B cell (primary cell): ENCODE measurements at regions not wholly inside any gene's neighbourhood (a gene's known extent, or its start where the extent isn't known, plus 50 kb on each side); places are given as distances from the start of the nearest gene placed in this dataset.
"Not testable (repeated sequence)": the region's sequence is repeated elsewhere in the genome, so short reads cannot be mapped to it uniquely, and the experiment has no call there.

Experiments used
- ATAC-seq: fragments of 200-7000 bp; cut with Tn5 transposase; one replicate; pipeline ENCODE4 v1.10.0; 2021; ENCODE audit warnings: low read depth, mild to moderate bottlenecking, moderate number of reproducible peaks, moderate library complexity
- CTCF ChIA-PET: fragments of 350-600 bp; sonication (Branson Sonifier 250); formaldehyde crosslinking; loops from one replicate; lab custom pipeline; 2021; ENCODE audit warnings: antibody characterized with exemption, inconsistent platforms; lab: Charles Lee
- POLR2A ChIA-PET: fragments of 350-600 bp; sonication (Branson Sonifier 250); formaldehyde crosslinking; loops from one replicate; lab custom pipeline; 2021; ENCODE audit warnings: antibody characterized with exemption; lab: Charles Lee
- DNase-seq: peaks from one replicate; pipeline ENCODE4 v3.0.0; 2013
- H2AFZ ChIP-seq: 2 replicates; pipeline ENCODE4 v1.6.1; 2012; ENCODE audit warnings: mild to moderate bottlenecking, low read depth, low read length; ENCODE audit not compliant: insufficient read depth, poor library complexity, severe bottlenecking
- H3K27ac ChIP-seq, 2 donors: 1 replicate in 1 of 2; 2 replicates in 1 of 2; pipeline ENCODE4 v1.5.1; 2012 to 2013; ENCODE audit warnings: low read length in 2 of 2, mild to moderate bottlenecking in 2 of 2, moderate library complexity in 1 of 2
- H3K27me3 ChIP-seq, 4 experiments: fragments of 200-600 bp in 1 of 4; sonication (generic) in 1 of 4; replicated peaks in 1 of 4; 1 replicate in 2 of 4; 2 replicates in 2 of 4; pipeline versions ENCODE4 v1.6.1 to v1.7.0; 2013 to 2016; ENCODE audit warnings: low read length in 3 of 4, mild to moderate bottlenecking in 2 of 4, mixed read lengths in 1 of 4, moderate library complexity in 1 of 4; ENCODE audit not compliant: insufficient read depth in 4 of 4, control insufficient read depth in 3 of 4; ENCODE audit errors: control extremely low read depth in 1 of 4
- H3K36me3 ChIP-seq, 2 experiments: replicated peaks in 1 of 2; 1 replicate in 1 of 2; 2 replicates in 1 of 2; pipeline versions ENCODE4 v1.6.1 to v1.7.1; 2013; ENCODE audit warnings: low read length in 1 of 2; ENCODE audit not compliant: insufficient read depth in 2 of 2, control insufficient read depth in 1 of 2; ENCODE audit errors: control extremely low read depth in 1 of 2, extremely low read depth in 1 of 2
- H3K4me1 ChIP-seq, 2 donors: fragments of 200-600 bp in 1 of 2; sonication (generic) in 1 of 2; 1 replicate in 1 of 2; 2 replicates in 1 of 2; pipeline versions ENCODE4 v1.5.1 to v1.6.1; 2013 to 2017; ENCODE audit warnings: low read length in 2 of 2; ENCODE audit not compliant: control insufficient read depth in 2 of 2, insufficient read depth in 2 of 2
- H3K4me2 ChIP-seq: replicated peaks from 2 replicates; pipeline ENCODE3; 2012; ENCODE audit warnings: mild to moderate bottlenecking, low read depth, low read length; ENCODE audit not compliant: poor library complexity, severe bottlenecking
- H3K4me3 ChIP-seq, 5 experiments: fragments of 200-600 bp in 1 of 5; sonication (generic) in 1 of 5; 1 replicate in 3 of 5; 2 replicates in 2 of 5; pipeline versions ENCODE4 v1.5.1 to v1.7.0; 2011 to 2016; ENCODE audit warnings: low read length in 4 of 5, mild to moderate bottlenecking in 4 of 5, low read depth in 2 of 5, control low read depth in 1 of 5, moderate library complexity in 1 of 5; ENCODE audit not compliant: insufficient read depth in 1 of 5; ENCODE audit errors: control extremely low read depth in 1 of 5, extremely low read depth in 1 of 5
- H3K79me2 ChIP-seq: fragments of 200-600 bp; sonication (generic); one replicate; pipeline ENCODE4 v1.6.0; 2016; ENCODE audit warnings: low read length; ENCODE audit not compliant: control insufficient read depth, insufficient read depth
- H3K9ac ChIP-seq: fragments of 200-600 bp; sonication (generic); 2 replicates; pipeline ENCODE4 v1.6.1; 2017; ENCODE audit warnings: mild to moderate bottlenecking, low read length, moderate library complexity
- H3K9me3 ChIP-seq, 3 donors: one replicate each; pipeline versions ENCODE4 v1.6.1 to v1.7.1; 2013; ENCODE audit warnings: low read length in 2 of 3; ENCODE audit not compliant: control insufficient read depth in 2 of 3, insufficient read depth in 1 of 3; ENCODE audit errors: control extremely low read depth in 1 of 3
- H4K20me1 ChIP-seq: 2 replicates; pipeline ENCODE4 v1.6.0; 2012; ENCODE audit warnings: mild to moderate bottlenecking, low read length; ENCODE audit not compliant: insufficient read depth, control insufficient read depth, poor library complexity, severe bottlenecking
- H3K27ac Mint-ChIP-seq: one replicate; pipeline ENCODE4 v1.8.0; 2021; ENCODE audit warnings: mixed read lengths
- H3K27me3 Mint-ChIP-seq: one replicate; pipeline ENCODE4 v1.8.0; 2021; ENCODE audit warnings: mixed read lengths
- H3K4me1 Mint-ChIP-seq: one replicate; pipeline ENCODE4 v1.8.0; 2021; ENCODE audit warnings: mixed read lengths
- H3K4me3 Mint-ChIP-seq: one replicate; pipeline ENCODE4 v1.8.0; 2021; ENCODE audit warnings: mixed read lengths
- H3K9me3 Mint-ChIP-seq: one replicate; pipeline ENCODE4 v1.8.0; 2022; ENCODE audit warnings: mixed read lengths; ENCODE audit not compliant: insufficient read depth
- CTCF ChIP-seq: fragments of 200-600 bp; IDR thresholded peaks from one replicate; pipeline ENCODE4 v1.8.0; 2022; ENCODE audit warnings: antibody characterized with exemption, mild to moderate bottlenecking
- EZH2 ChIP-seq: IDR thresholded peaks from 2 replicates; pipeline ENCODE4 v1.6.1; 2012; ENCODE audit warnings: borderline replicate concordance, low read depth, mild to moderate bottlenecking, moderate library complexity, low read length; ENCODE audit not compliant: insufficient read depth, poor library complexity, severe bottlenecking
- WGBS: methylation state at CpG from one replicate; pipeline ENCODE4 v1.1.5; 2013; ENCODE audit warnings: missing lambda C conversion rate; ENCODE audit not compliant: insufficient coverage; 5-methylcytosine and 5-hydroxymethylcytosine counted together
- intact Hi-C: fragments of 100-400 bp; cut with micrococcal nuclease; formaldehyde crosslinking; loops from one replicate; pipeline ENCODE4 v1.10.0; 2022

GRCh38 chrX:148120151-148120550, 139.0 kb downstream of the FMR1NB start:
- TF ChIP-seq CTCF (no peak), EZH2 (no peak)
- CTCF ChIA-PET: no interaction called here
- no peaks in the 10 kb centered on the region for H3K36me3 ChIP-seq
- H3K9me3 ChIP-seq: peaks cover 0 to 3% (median 0%) of the 10 kb centered on the region in 3 donors
- no CpG with 5 or more reads among the region's 3 CpGs for WGBS
- ATAC-seq (no peak), DNase-seq (no peak)
- POLR2A ChIA-PET: no interaction called here
- H3K27ac ChIP-seq: no peak overlapping the region
- H3K4me3 ChIP-seq: no peak overlapping the region
- no peak overlapping the region for H3K9ac ChIP-seq
- intact Hi-C loops: no loop called here
- H3K27me3 ChIP-seq: no peaks in the 10 kb centered on the region
- Mint-ChIP-seq H3K4me1 (no peaks in the 10 kb centered on the region), H3K9me3 (no peaks in the 10 kb centered on the region), H3K27ac (no peak overlapping the region), H3K27me3 (no peaks in the 10 kb centered on the region), H3K4me3 (no peak overlapping the region)
- H2AFZ ChIP-seq: no peak overlapping the region
- H3K79me2 ChIP-seq: no peaks in the 10 kb centered on the region
- no peak overlapping the region for H3K4me2 ChIP-seq
- no peaks in the 10 kb centered on the region for H4K20me1 ChIP-seq
- no peaks in the 10 kb centered on the region for H3K4me1 ChIP-seq

GRCh38 chrX:148120999-148121623, 140.0 kb downstream of the FMR1NB start:
- Histone ChIP-seq H3K27me3 (no peaks in the 10 kb centered on the region), H3K4me2 (no peak overlapping the region), H2AFZ (no peak overlapping the region), H3K27ac (no peak overlapping the region), H3K9me3 (peaks cover 0 to 3% (median 0%) of the 10 kb centered on the region in 3 donors), H3K79me2 (no peaks in the 10 kb centered on the region), H3K4me3 (no peak overlapping the region), H4K20me1 (no peaks in the 10 kb centered on the region), H3K36me3 (no peaks in the 10 kb centered on the region), H3K9ac (no peak overlapping the region), H3K4me1 (no peaks in the 10 kb centered on the region)
- CTCF ChIA-PET: no interaction called here
- DNase-seq (no peak), ATAC-seq (no peak)
- H3K9me3 Mint-ChIP-seq: no peaks in the 10 kb centered on the region
- WGBS: no CpG with 5 or more reads among the region's 3 CpGs
- POLR2A ChIA-PET: no interaction called here
- intact Hi-C loops: no loop called here
- TF ChIP-seq CTCF (no peak), EZH2 (no peak)
- H3K4me1 Mint-ChIP-seq: no peaks in the 10 kb centered on the region
- H3K4me3 Mint-ChIP-seq: no peak overlapping the region
- no peak overlapping the region for H3K27ac Mint-ChIP-seq
- H3K27me3 Mint-ChIP-seq: no peaks in the 10 kb centered on the region

- DNase-seq, H3K27me3 ChIP-seq, H2AFZ ChIP-seq, ATAC-seq, H3K4me1 Mint-ChIP-seq, H3K27ac ChIP-seq, H3K27me3 Mint-ChIP-seq, CTCF ChIA-PET, H3K27ac Mint-ChIP-seq, H3K4me1 ChIP-seq, H3K36me3 ChIP-seq, H3K9me3 ChIP-seq, intact Hi-C loops, H3K9ac ChIP-seq, H3K79me2 ChIP-seq, H3K4me2 ChIP-seq, H4K20me1 ChIP-seq, H3K9me3 Mint-ChIP-seq, POLR2A ChIA-PET, H3K4me3 Mint-ChIP-seq, H3K4me3 ChIP-seq: not testable (repeated sequence)
- 100% methylated on average over 6 of the region's 35 CpGs for WGBS
Measured at GRCh38 chrX:148128872-148129505, 147.9 kb downstream of the FMR1NB start.
